ENCODE measurements at regions not wholly inside any gene's neighbourhood (a gene's known extent, or its start where the extent isn't known, plus 50 kb on each side); places are given as distances from the start of the nearest gene placed in this dataset.
"Not testable (repeated sequence)": the region's sequence is repeated elsewhere in the genome, so short reads cannot be mapped to it uniquely, and the experiment has no call there.

DNA sequence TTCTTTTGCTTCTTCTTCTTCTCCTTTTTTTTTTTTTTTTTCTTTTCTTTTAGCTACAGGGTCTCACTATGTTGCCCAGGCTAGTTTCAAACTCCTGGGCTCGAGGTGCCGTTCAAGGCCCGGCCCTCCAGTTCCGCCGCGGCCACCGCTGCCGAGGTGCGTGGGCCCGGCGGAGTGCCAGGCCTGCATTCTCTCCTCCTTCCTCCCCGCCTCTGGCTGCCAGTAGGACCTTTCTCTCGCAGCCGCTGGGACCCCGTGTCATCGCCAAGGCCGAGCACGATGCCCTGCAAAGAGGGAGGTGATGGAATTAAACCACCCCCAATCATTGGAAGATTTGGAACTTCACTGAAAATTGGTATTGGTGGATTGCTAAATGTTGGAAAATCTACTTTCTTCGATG is 195.8 kb downstream of the CDRT15L2 start:
- 94 to 96% methylated on average over 19 of the region's 19 CpGs for WGBS, 2 donors
- intact Hi-C loops (cut with DNase I) = no loop called here

GRCh38 chr17:20779521-20779920 is 200.0 kb downstream of the CDRT15L2 start:
- Histone ChIP-seq H3K4me1 (peaks cover 0 to 3% (median 0%) of the 10 kb centered on the region in 4 donors), H3K27me3 (peaks cover 0 to 9% (median 6%) of the 10 kb centered on the region in 3 donors), H3K4me3 (no peak overlapping the region), H3K36me3 (no peaks in the 10 kb centered on the region), H3K27ac (no peak overlapping the region), H3K9me3 (no peaks in the 10 kb centered on the region)
- DNase-seq = no peak
- TF ChIP-seq POLR2AphosphoS5 (IDR thresholded peaks at IDR 0.05) (no peak), CTCF (IDR thresholded peaks at IDR 0.05) (no peak), EP300 (IDR thresholded peaks at IDR 0.05) (no peak), POLR2A (IDR thresholded peaks at IDR 0.05) (no peak)
- intact Hi-C loops (cut with DNase I) = no loop called here
- WGBS, 2 donors = 96 to 97% methylated on average over 10 of the region's 10 CpGs

More for the DNA sequence above, 195.8 kb downstream of the CDRT15L2 start:
- Histone ChIP-seq H3K27me3 (no peaks in the 10 kb centered on the region), H3K4me1 (no peaks in the 10 kb centered on the region), H3K9me3 (no peaks in the 10 kb centered on the region), H3K27ac (no peak overlapping the region), H3K36me3 (no peaks in the 10 kb centered on the region), H3K4me3 (no peak overlapping the region)
- TF ChIP-seq POLR2A (IDR thresholded peaks at IDR 0.05) = no peak
- TF ChIP-seq CTCF (IDR thresholded peaks at IDR 0.05) = no peak
- TF ChIP-seq EP300 (IDR thresholded peaks at IDR 0.05) = no peak
- TF ChIP-seq POLR2AphosphoS5 (IDR thresholded peaks at IDR 0.05) = no peak
- no peak for DNase-seq

DNA sequence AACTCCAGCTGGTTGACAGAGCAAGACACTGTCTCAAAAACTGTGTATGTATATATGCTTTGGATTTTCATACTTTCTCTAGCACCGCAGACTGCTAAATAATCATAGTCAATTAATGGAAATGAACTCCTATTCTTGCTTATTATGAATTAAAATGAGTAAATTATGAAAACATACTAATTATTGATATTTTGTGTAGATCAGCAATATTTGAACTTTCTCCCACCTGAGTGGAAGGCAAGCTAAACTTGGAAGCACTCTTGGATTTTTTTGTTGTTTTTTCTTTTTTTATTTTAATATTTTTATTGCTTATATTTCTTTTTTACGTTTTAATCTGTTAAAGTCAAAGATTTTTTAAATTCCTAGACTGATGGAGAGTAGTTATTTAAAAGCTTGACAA is 201.7 kb downstream of the CDRT15L2 start:
- Histone ChIP-seq H3K4me3 (no peak overlapping the region), H3K27me3 (peaks cover 0 to 14% (median 6%) of the 10 kb centered on the region in 3 donors), H3K4me1 (peaks cover 0 to 3% (median 0%) of the 10 kb centered on the region in 4 donors), H3K36me3 (no peaks in the 10 kb centered on the region), H3K27ac (no peak overlapping the region), H3K9me3 (no peaks in the 10 kb centered on the region)
- DNase-seq = no peak
- TF ChIP-seq EP300 (IDR thresholded peaks at IDR 0.05) = no peak
- TF ChIP-seq CTCF (IDR thresholded peaks at IDR 0.05) = no peak
- TF ChIP-seq POLR2AphosphoS5 (IDR thresholded peaks at IDR 0.05) = no peak
- TF ChIP-seq POLR2A (IDR thresholded peaks at IDR 0.05) = no peak
- 92 to 95% methylated on average over 2 of the region's 2 CpGs for WGBS, 2 donors
- intact Hi-C loops (cut with DNase I) = no loop called here

GRCh38 chr17:20781869-20782268 is 202.3 kb downstream of the CDRT15L2 start:
- DNase-seq; intact Hi-C loops (cut with DNase I); H3K4me3 ChIP-seq; H3K36me3 ChIP-seq; H3K9me3 ChIP-seq; H3K4me1 ChIP-seq; H3K27ac ChIP-seq: not testable (repeated sequence)
- WGBS, 2 donors = 95% methylated on average over 6 of the region's 6 CpGs
- H3K27me3 ChIP-seq = peaks cover 0 to 14% (median 6%) of the 10 kb centered on the region in 3 donors

DNA sequence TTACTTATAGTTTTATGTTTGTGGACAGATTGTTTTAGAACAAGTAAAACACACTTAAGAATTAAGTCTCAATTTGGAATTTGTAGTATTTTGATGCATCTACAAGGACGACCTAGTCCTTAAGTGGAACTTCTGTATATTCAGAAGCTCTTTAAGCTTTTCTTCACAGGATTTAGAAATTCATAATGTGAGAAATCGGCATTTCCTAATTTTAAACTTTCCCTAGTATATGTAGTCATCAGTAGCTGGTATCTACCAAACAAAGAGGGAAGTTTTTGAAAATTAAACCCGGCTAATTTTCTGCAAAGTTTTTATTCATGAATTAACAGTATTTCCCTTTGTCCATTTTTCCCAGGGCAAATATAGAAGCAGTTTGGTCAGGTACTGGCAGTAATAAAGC is 203.6 kb downstream of the CDRT15L2 start:
- no peak overlapping the region for H3K4me3 ChIP-seq
- peaks cover 0 to 3% (median 0%) of the 10 kb centered on the region in 4 donors for H3K4me1 ChIP-seq
- WGBS, 2 donors = 83 to 89% methylated on average over 3 of the region's 3 CpGs
- no peak for TF ChIP-seq POLR2A (IDR thresholded peaks at IDR 0.05)
- TF ChIP-seq CTCF (IDR thresholded peaks at IDR 0.05) = no peak
- no peak for TF ChIP-seq EP300 (IDR thresholded peaks at IDR 0.05)
- TF ChIP-seq POLR2AphosphoS5 (IDR thresholded peaks at IDR 0.05) = no peak
- no peaks in the 10 kb centered on the region for H3K36me3 ChIP-seq
- H3K27me3 ChIP-seq = peaks cover 0 to 14% (median 6%) of the 10 kb centered on the region in 3 donors
- H3K9me3 ChIP-seq = no peaks in the 10 kb centered on the region
- intact Hi-C loops (cut with DNase I) = no loop called here
- no peak overlapping the region for H3K27ac ChIP-seq
- no peak for DNase-seq
